GM21619 (cell line): ENCODE measurements at regions not wholly inside any gene's neighbourhood (a gene's known extent, or its start where the extent isn't known, plus 50 kb on each side); places are given as distances from the start of the nearest gene placed in this dataset.
"Not testable (repeated sequence)": the region's sequence is repeated elsewhere in the genome, so short reads cannot be mapped to it uniquely, and the experiment has no call there.

Experiments
- ATAC-seq: cut with Tn5 transposase; IDR thresholded peaks from one replicate; pipeline ENCODE4 v1.9.1; 2021; ENCODE audit not compliant: unreplicated experiment

DNA sequence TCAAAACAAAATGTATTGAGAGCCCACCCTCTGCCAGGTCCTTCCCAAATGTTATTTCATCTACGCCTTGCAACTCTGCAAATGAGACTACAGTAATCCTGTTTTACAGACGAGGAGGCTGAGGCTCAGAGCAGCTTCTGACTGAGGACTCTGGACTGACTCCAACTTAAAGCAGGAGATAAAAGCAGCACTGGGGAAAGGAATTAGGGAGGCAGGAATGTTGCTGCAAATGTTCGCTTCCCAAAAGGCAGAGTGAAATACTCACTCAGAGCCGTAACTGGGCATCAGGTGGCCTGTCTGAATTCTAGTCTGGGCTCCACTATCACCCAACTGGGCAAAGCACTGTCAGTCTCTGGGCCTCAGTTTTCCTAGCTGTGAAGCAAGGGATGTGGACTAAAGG, 94.7 kb upstream of the SRD5A3 start:
- ATAC-seq: no peak

DNA sequence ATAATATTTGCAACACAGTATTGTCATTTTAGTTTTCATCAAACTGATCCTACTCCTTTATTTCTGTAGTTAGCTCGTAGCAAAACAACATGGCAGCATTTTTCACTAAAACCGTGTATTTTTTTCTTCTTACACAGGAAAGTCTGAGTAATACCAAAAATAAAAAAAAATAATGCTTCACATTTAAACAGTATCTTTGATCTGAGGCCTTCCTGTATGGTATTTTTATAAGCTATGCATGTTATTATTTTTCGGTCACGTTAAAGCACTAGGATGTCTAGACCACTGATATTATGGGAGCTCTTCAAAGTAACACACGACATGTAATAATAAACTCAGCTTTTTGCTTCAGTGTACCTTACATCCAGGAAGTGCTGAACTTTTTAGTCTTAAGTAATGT, 94.1 kb upstream of the SRD5A3 start:
- ATAC-seq: no peak

DNA sequence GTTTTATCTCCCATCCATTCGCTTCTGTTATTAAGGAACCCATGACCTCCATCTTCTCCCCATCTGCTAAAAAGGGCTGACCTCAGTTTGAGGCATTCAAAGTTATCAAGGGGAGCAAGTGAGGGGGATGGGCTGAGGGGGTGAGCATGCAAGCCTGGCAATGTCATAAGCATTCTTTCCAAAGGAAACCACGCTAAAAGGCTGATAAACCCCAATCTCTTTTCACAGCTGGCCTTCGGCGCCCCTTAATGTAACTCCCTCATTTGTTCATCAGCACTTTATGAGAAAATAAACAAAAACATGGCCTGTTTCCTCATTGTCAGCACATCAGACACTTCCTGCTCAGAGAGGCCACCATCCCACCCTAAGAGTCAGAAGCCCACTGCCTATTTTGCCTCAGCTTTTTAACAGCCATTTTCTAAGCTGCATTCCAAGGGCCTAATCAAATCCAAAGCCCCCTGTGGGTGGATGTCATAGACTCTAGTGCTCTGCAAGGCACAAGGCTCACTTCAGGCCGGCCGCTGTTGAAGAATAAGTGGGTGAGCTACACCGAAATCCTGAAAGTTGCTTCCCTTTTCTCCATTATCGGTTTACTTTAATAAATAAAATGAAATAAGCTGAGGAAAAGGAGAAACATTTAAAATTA, 92.0 kb upstream of the SRD5A3 start:
- ATAC-seq: no peak

DNA sequence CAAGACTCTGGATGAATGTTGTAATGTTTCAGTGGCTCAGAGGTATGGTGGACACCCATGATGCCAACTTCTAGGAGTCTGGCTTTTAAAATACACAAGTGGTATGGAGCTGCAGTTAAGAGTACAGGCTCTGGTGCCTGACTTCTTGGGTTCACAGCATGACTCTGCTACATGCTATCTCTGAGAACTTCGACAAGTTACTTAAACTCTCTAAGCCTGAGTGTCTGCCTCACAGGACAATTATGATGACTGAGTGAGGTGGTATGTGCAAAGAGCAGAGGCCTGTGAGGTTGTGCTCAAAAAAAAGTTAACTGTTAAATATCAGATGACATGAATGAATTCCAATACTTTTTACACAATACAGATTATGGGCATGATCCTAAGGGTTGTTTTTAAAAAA, 90.9 kb upstream of the SRD5A3 start:
- no peak for ATAC-seq

DNA sequence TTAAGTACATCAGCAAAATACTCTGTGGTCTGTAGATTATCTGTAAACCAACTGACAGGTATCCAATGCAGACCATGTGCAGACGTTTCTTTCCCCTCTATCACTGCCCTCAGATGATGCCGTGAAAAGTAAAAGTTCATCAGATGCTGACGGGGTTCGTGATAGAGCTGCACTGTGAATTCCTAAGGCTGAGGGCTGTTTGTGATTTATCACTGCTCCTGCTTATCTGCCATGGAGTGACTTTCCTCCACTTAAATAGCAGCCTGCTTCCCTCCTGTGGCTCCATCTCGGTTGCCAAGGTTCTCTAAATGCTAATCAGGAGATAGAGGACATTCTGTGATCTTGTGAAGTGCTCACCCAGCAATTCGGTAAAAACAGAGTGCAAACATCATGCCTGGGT, 89.3 kb upstream of the SRD5A3 start:
- no peak for ATAC-seq

DNA sequence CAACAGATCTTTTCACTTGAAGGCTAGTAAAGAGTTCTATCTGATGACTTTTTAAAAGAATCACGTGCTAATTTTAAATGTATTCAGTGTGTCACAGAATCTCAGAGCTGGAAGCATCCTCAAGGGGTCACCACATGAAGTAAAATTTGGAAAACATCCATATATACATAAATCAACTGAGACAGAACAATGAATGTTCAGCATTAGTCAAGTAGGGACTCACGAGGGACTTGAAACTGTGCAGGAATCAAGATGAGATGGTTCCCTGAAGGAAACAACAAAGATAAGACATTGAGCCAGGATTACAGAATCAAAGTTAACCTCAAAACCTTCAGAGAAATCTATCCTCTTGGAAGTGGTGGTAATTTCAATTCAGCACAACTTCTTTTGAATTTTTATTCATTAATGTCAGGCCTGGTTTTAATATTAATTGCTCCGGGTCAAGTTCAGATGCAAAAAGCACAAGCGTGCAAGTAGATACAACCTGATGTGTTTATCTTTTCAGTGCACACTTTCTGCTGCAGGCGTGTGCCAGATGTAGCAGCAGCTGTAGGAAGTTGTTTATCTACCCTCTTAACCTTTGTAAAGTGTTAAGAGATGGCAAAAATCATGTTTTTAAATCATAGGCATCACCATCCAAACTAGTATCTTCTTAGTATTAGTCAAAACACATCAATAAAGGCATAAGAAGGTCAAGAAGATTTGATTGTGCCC, 87.7 kb upstream of the SRD5A3 start:
- no peak for ATAC-seq

DNA sequence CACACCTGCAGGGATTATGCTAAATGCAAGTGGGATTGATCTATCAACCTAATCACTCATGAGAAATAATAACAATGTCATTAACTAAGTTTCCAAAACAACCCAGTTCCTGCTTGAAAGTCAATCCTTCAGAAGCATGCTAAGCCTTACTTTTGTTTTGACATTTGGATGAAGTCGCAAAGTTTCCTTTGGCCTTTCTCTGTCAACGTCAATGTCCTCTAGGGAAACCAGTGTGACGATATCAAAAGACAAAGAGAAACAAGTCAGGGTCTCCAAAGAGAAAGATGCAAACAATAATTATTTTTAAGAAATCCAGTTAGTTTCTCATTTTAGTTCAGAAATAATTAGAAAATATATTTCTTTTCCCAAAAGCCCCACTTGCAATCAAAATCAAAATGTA, 86.7 kb upstream of the SRD5A3 start:
- no peak for ATAC-seq

DNA sequence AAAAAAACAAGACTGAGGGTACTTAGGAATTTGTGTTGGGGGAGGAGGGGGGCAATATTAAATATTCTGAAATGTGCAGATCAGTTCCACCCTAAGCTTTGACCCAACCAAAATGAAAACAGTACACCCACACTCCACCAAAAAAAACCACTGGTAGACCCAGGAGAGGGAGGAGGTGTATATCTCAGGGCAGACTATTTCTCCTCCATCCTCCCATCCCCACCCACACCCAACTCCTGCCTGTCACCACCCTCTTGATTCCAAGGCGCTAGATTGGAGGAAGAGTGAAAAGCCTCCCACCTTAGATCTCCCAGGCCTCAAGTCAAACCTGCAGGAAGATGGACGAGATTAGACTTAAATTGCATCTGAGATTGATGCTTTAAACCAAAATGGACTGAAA, 76.6 kb upstream of the SRD5A3 start:
- no peak for ATAC-seq

DNA sequence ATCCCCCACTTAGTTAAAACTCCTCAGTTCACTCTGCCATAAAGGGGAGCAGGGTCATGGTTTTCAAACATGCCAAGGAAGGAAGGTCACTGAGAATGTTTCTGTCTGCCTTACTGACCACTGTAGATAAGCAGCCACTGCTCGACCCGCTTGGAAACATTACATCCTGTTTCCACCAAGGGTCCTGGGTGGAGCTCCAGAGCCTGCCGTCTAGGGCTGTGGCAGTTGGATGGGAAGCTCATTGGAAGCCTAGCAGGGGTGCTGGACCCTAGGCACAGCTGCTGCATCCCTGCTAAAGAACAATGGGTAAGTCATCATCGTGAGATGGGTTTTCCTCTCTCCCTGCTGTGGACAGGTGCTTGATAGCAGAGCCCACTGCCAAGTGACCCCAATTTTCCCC, 76.0 kb upstream of the SRD5A3 start:
- ATAC-seq: no peak

DNA sequence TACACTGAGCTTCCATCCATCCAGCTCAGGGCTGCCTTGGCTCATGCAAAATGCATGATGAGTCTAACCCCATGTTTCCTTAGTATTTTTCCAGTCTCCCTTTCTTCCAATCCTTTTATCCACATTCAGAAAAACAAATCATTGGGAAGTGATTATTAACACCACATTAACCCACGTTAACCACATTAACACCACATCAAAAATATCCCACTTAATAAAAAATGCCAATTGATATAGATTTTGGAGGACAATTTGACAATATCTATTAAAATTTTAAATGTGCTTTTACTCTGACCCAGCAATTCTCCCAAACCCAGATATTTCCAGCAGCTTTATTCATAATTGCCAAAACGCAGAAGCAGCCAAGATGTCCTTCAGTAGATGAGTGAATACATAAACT, 75.6 kb upstream of the SRD5A3 start:
- no peak for ATAC-seq

DNA sequence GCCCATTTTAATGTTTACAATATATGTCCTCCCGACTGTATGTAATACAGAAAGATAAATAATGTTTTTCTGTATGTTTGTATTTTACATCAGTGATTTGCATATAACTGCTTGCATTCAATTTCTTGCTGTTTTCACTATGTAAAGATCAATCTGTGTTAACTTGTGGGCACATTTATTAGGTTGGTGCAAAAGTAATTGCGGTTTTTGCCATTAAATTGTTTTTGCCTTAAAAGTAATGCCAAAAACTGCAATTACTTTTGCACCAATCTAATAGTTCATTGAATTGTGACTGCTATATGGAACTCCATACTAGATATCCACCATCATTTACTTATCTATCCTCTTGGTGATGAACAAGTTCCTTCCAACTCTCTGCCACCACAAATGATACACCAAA, 73.9 kb upstream of the SRD5A3 start:
- ATAC-seq: no peak

DNA sequence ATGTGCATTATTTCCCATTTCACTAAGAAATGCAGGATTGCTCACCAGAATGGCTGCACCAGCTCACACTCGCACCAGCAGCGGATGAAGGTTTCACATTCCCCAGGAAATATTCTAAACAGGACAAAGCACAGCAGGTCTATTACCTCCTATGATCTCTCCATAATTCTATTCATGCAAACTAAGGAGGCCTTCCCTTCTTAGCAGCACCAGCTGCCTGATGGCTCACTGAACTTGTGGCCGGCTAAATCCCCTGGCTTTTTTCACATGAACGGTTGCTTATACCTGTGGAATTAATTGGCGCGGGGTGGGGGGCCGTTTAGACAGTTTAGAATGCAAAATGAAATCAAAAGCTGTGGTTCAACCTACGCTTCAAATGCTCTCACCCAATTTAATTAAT, 73.5 kb upstream of the SRD5A3 start:
- ATAC-seq: no peak

DNA sequence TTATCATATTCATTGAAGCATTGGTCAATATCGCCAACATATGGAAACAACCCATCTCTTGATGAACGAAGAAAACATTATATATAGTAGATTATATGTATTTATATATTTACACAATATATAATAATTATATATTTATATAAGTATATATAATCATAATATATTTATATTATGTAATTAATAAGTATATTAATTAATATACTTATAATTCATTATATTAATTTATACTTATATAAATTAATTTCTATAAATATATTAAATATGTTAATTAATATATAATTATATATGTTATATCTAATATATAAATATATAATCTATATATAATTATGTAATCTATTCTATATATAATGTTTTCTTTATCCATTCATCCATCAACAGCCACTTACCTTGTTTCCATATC, 69.0 kb upstream of the SRD5A3 start:
- ATAC-seq: no peak

DNA sequence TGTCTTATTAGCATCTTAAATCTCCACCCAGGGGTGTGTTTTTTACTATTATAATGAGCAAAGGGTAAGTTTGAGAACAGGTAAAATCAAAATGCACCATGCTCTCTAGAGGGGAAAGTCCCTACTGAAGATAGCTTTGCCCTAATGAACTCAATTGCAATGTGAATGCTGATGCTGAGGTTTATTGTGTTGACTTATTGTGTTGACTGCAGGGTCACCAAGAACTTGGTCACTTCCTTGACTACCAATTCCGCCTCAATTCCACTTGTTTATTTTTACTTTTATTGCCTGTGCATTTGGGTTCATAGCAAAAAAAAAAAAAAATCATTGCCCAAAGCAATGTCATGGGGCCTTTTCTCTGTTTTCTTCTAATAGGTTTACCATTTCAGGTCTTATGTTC, 67.7 kb upstream of the SRD5A3 start:
- ATAC-seq: no peak

DNA sequence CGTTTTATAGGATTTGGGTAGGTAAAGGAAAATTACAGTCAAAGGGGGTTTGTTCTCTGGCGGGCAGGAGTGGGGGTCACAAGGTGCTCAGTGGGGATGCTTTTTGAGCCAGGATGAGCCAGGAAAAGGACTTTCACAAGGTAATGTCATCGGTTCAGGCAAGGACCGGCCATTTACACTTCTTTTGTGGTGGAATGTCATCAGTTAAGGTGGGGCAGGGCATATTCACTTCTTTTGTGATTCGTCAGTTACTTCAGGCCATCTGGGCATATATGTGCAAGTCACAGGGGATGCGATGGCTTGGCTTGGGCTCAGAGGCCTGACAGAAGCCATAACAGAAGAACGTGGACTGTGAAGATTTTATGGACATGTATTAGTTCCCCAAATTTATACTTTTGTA, 65.6 kb upstream of the SRD5A3 start:
- ATAC-seq: not testable (repeated sequence)

DNA sequence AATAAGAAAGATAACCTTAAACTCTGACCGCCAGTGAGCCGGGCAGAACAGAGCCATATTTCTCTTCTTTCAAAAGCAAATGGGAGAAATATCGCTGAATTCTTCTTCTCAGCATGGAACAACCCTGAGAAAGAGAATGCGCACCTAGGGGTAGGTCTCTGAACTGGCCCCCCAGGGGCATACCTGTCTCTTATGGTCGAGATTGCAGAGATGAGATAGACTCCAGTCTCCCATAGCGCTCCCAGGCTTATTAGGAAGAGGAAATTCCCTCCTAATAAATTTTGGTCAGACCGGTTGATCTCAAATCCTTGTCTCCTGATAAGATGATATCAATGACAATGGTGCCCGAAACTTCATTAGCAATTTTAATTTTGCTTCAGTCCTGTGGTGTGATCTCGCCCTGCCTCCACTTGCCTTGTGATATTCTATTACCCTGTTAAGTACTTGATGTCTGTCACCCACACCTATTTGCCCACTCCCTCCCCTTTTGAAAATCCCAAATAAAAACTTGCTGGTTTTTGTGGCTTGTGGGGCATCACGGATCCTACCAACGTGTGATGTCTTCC, 64.8 kb upstream of the SRD5A3 start:
- not testable (repeated sequence) for ATAC-seq

DNA sequence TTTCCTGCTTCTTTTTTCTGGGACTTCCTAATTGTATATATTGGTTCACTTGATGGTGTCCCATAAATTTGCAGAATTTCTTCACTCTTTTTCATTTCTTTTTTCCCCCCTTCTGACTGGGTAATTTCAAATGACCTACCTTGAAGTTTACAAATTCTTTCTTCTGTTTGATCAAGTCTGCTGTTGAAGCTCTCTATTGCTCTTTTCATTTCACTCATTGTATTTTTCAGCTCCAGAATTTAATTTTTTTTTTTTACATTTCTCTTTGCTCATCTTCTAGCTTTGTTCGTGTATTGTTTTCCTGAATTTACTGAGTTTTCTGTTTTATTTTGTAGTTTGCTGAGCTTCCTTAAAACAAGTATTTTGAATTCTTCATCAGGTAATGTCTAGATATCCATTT, 61.7 kb upstream of the SRD5A3 start:
- ATAC-seq: no peak

DNA sequence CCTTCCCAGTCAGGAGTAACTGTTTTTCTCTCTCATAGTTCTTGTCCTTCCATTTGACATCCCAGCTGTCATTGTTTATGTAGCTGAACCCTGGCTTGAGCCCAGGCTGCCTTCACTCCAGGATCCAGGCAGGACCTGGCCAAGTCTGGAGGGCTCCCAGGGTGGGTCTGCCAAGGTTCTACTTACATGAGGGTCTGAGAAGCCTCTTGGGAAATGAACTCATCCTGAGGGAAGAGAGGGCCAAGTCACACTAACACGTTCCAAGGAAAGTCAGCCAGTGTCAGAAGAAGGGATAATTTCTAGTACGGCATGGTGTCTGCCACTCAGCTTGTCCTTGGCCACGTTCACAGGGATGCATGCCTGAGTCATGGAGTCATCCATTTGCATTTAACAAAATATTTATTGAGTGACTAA, 54.8 kb upstream of the SRD5A3 start:
- no peak for ATAC-seq

DNA sequence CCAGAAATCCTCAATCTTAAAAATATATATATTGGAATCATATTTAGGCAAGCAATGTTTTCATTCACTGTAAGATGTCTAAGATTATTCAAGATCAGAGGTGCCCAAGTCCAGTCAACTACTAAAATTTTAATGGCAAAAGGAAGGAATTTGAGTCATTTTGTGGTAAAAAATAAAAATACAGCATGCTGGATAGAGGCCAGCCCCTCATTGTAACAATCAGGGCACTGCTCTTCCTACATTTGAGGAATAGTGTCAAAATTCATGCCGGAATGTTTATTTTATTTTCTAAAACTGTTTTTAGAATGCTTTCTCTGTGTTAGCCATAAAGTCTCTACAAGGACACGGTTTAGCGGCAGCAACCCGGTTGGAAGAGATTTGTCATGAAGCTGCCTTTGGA, 49.9 kb upstream of the SRD5A3 start:
- no peak for ATAC-seq
